ENCODE measurements at regions not wholly inside any gene's neighbourhood (a gene's known extent, or its start where the extent isn't known, plus 50 kb on each side); places are given as distances from the start of the nearest gene placed in this dataset.

- H3K27me3 ChIP-seq (replicated peaks; ENCODE audit: insufficient read depth, low read length) = no peaks in the 10 kb centered on the region
- no peaks in the 10 kb centered on the region for H3K36me3 ChIP-seq (replicated peaks; ENCODE audit: insufficient read depth, low read length)
- no peak overlapping the region for H3K27ac ChIP-seq (ENCODE audit: low read length)
- H3K9ac ChIP-seq (ENCODE audit: low read length) = no peak overlapping the region
- H3K9me3 ChIP-seq (replicated peaks; ENCODE audit: insufficient read depth, low read length) = no peaks in the 10 kb centered on the region
- TF ChIP-seq EZH2phosphoT487 (IDR thresholded peaks at IDR 0.05; ENCODE audit: low read length) = no peak
- no peak for TF ChIP-seq EZH2 (optimal IDR thresholded peaks at IDR 0.05; ENCODE audit: low read depth, low read length)
- no peak for TF ChIP-seq CTCF (IDR thresholded peaks at IDR 0.05; ENCODE audit: low read length)
- H4K20me1 ChIP-seq (ENCODE audit: insufficient read depth, low read length) = no peaks in the 10 kb centered on the region
- H3F3A ChIP-seq (ENCODE audit: insufficient read depth, low read length) = no peaks in the 10 kb centered on the region
- peak overlapping the region; percentile 8; the same call in 1 of the 2 replicates for H3K4me2 ChIP-seq (ENCODE audit: low read depth, low read length)
- H3K4me3 ChIP-seq (ENCODE audit: low read length) = no peak overlapping the region
- H2AFZ ChIP-seq (ENCODE audit: low read length) = no peak overlapping the region
- no peaks in the 10 kb centered on the region for H3K9me2 ChIP-seq (replicated peaks; ENCODE audit: insufficient read depth, low read length)
- no peaks in the 10 kb centered on the region for H3K79me2 ChIP-seq (ENCODE audit: low read length)
- peaks cover 23% of the 10 kb centered on the region for H3K4me1 ChIP-seq (ENCODE audit: low read length)
- peak; percentile 36 for DNase-seq
Observed at GRCh38 chr21:35692311-35692710, 368.0 kb downstream of the SETD4 start.

GRCh38 chr21:35690436-35690835, 369.9 kb downstream of the SETD4 start:
- Histone ChIP-seq H2AFZ (ENCODE audit: low read length) (no peak overlapping the region), H3K27ac (ENCODE audit: low read length) (no peak overlapping the region), H3K9me3 (replicated peaks; ENCODE audit: insufficient read depth, low read length) (no peaks in the 10 kb centered on the region), H3K4me2 (ENCODE audit: low read depth, low read length) (no peak overlapping the region), H3K79me2 (ENCODE audit: low read length) (no peaks in the 10 kb centered on the region), H3K9ac (ENCODE audit: low read length) (no peak overlapping the region), H3K27me3 (replicated peaks; ENCODE audit: insufficient read depth, low read length) (no peaks in the 10 kb centered on the region), H3K36me3 (replicated peaks; ENCODE audit: insufficient read depth, low read length) (no peaks in the 10 kb centered on the region), H3F3A (ENCODE audit: insufficient read depth, low read length) (no peaks in the 10 kb centered on the region), H3K4me3 (ENCODE audit: low read length) (no peak overlapping the region), H3K9me2 (replicated peaks; ENCODE audit: insufficient read depth, low read length) (no peaks in the 10 kb centered on the region), H3K4me1 (ENCODE audit: low read length) (peaks cover 16% of the 10 kb centered on the region), H4K20me1 (ENCODE audit: insufficient read depth, low read length) (no peaks in the 10 kb centered on the region)
- DNase-seq = no peak
- TF ChIP-seq CTCF (IDR thresholded peaks at IDR 0.05; ENCODE audit: low read length) (no peak), EZH2phosphoT487 (IDR thresholded peaks at IDR 0.05; ENCODE audit: low read length) (no peak), EZH2 (optimal IDR thresholded peaks at IDR 0.05; ENCODE audit: low read depth, low read length) (no peak)

- no peak for DNase-seq
- peaks cover 15% of the 10 kb centered on the region for H3F3A ChIP-seq (ENCODE audit: insufficient read depth, low read length)
- no peak overlapping the region for H3K4me3 ChIP-seq (ENCODE audit: low read length)
- TF ChIP-seq EZH2 (optimal IDR thresholded peaks at IDR 0.05; ENCODE audit: low read depth, low read length) (no peak), EZH2phosphoT487 (IDR thresholded peaks at IDR 0.05; ENCODE audit: low read length) (no peak), CTCF (IDR thresholded peaks at IDR 0.05; ENCODE audit: low read length) (no peak)
- H2AFZ ChIP-seq (ENCODE audit: low read length) = no peak overlapping the region
- peaks cover 16% of the 10 kb centered on the region for H3K4me1 ChIP-seq (ENCODE audit: low read length)
- no peak overlapping the region for H3K4me2 ChIP-seq (ENCODE audit: low read depth, low read length)
- no peaks in the 10 kb centered on the region for H3K27me3 ChIP-seq (replicated peaks; ENCODE audit: insufficient read depth, low read length)
- H3K9me3 ChIP-seq (replicated peaks; ENCODE audit: insufficient read depth, low read length) = no peaks in the 10 kb centered on the region
- no peaks in the 10 kb centered on the region for H3K36me3 ChIP-seq (replicated peaks; ENCODE audit: insufficient read depth, low read length)
- no peak overlapping the region for H3K27ac ChIP-seq (ENCODE audit: low read length)
- no peaks in the 10 kb centered on the region for H3K79me2 ChIP-seq (ENCODE audit: low read length)
- H4K20me1 ChIP-seq (ENCODE audit: insufficient read depth, low read length) = no peaks in the 10 kb centered on the region
- no peaks in the 10 kb centered on the region for H3K9me2 ChIP-seq (replicated peaks; ENCODE audit: insufficient read depth, low read length)
- no peak overlapping the region for H3K9ac ChIP-seq (ENCODE audit: low read length)
Observed at GRCh38 chr21:35686156-35686555, 374.2 kb downstream of the SETD4 start.
